Retinal pigment epithelial cell (primary cell): ENCODE measurements at regions not wholly inside any gene's neighbourhood (a gene's known extent, or its start where the extent isn't known, plus 50 kb on each side); places are given as distances from the start of the nearest gene placed in this dataset.

ENCODE experiments used
- DNase-seq: peaks from one replicate; pipeline ENCODE4 v3.0.0-alpha.2; 2010; ENCODE audit warnings: low read depth
- H3K4me3 ChIP-seq: 2 replicates; pipeline ENCODE4 v1.5.1; 2011; ENCODE audit warnings: mild to moderate bottlenecking, low read length, control low read depth, moderate library complexity
- TF ChIP-seq, protein P1 (sequence below): conservative IDR thresholded peaks from 2 replicates; pipeline ENCODE4 v1.5.1; 2011; ENCODE audit warnings: low read depth, low read length, control low read depth, inconsistent platforms

GRCh38 chr3:84126160-84126559 is 832.6 kb upstream of the CADM2 start:
- H3K4me3 ChIP-seq: no peak overlapping the region
- TF ChIP-seq, protein P1, sequence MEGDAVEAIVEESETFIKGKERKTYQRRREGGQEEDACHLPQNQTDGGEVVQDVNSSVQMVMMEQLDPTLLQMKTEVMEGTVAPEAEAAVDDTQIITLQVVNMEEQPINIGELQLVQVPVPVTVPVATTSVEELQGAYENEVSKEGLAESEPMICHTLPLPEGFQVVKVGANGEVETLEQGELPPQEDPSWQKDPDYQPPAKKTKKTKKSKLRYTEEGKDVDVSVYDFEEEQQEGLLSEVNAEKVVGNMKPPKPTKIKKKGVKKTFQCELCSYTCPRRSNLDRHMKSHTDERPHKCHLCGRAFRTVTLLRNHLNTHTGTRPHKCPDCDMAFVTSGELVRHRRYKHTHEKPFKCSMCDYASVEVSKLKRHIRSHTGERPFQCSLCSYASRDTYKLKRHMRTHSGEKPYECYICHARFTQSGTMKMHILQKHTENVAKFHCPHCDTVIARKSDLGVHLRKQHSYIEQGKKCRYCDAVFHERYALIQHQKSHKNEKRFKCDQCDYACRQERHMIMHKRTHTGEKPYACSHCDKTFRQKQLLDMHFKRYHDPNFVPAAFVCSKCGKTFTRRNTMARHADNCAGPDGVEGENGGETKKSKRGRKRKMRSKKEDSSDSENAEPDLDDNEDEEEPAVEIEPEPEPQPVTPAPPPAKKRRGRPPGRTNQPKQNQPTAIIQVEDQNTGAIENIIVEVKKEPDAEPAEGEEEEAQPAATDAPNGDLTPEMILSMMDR: no peak
- DNase-seq: no peak

DNA sequence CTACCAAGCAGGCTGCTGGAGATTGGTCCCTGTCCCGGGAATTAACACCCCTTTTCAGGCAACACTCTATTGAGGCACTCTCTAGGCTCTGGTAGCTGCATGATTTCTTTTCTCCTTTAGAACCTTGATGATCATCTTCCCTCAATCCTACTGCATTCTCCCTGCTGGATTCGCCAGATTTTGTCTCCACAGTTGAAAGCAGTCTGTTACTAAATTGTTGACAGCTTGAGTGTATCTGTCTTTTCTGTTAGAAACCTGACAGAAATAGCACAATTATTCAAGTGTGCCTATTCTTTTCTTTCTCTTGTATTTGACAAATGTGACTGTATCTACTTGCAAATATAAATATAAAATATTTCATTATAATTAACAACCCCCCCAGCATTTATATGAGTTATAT is 830.8 kb upstream of the CADM2 start:
- DNase-seq: no peak
- H3K4me3 ChIP-seq: no peak overlapping the region
- TF ChIP-seq, protein P1: no peak

- TF ChIP-seq, protein P1: peak; percentile 45
- no peak overlapping the region for H3K4me3 ChIP-seq
- peak; percentile 17 for DNase-seq
Measured at GRCh38 chr3:84136425-84136824, 822.4 kb upstream of the CADM2 start.

DNA sequence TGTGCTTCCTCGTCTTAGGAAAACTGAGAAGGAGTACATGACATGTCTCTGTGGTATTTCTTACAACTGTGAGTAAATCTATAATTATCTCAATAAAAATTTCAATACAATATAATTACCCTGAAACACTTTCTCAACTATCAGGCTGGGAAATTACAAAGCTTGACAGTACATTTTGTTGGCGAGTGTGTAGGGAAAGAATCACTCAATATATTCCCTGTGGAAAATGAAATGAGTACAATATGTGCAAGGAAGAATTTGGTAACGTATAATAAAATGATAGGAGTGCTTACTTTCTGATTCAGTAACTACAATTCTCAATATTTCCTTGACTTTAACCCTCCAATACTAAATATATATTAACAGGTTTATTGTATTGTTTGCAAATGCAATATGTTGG is 818.2 kb upstream of the CADM2 start:
- TF ChIP-seq, protein P1: no peak
- no peak for DNase-seq
- H3K4me3 ChIP-seq: no peak overlapping the region

- H3K4me3 ChIP-seq: no peak overlapping the region
- TF ChIP-seq, protein P1: no peak
- no peak for DNase-seq
Measured at GRCh38 chr3:84141571-84141970, 817.2 kb upstream of the CADM2 start.

- TF ChIP-seq, protein P1: no peak
- no peak for DNase-seq
- H3K4me3 ChIP-seq: no peak overlapping the region
Measured at GRCh38 chr3:84165328-84165727, 793.5 kb upstream of the CADM2 start.

DNA sequence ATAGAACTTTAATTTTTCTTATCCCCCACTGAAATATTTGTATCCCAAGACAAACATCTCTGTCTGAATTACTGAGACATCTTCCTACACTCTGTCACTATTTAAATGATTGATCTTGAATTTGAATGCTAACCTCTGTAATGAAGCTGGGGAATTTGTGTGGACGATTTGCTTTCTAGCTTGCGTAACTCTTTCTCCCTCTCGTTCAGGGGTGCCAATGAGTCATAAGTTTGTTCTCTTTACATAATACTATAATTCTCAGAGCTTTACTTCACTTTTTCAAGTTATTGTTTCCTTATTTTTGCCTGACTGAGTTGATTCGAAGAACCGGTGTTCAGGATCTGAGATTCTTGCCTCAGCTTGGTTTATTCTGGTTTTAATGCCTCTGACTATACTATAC is 783.3 kb upstream of the CADM2 start:
- TF ChIP-seq, protein P1: no peak
- H3K4me3 ChIP-seq: no peak overlapping the region
- DNase-seq: peak; percentile 2
